Urinary bladder (tissue), 3 donors: ENCODE measurements at regions not wholly inside any gene's neighbourhood (a gene's known extent, or its start where the extent isn't known, plus 50 kb on each side); places are given as distances from the start of the nearest gene placed in this dataset.

ENCODE experiments used
- DNase-seq: peaks from one replicate; pipeline ENCODE4 v3.0.0-alpha.2; 2015; ENCODE audit errors: extremely low spot score
- H3K27ac ChIP-seq: one replicate; pipeline ENCODE4 v1.5.1; 2013; ENCODE audit warnings: low read depth, mild to moderate bottlenecking, moderate library complexity
- H3K36me3 ChIP-seq: one replicate; pipeline ENCODE4 v1.6.1; 2013; ENCODE audit warnings: mild to moderate bottlenecking, moderate library complexity; ENCODE audit not compliant: insufficient read depth
- H3K4me1 ChIP-seq: one replicate; pipeline ENCODE4 v1.6.1; 2013; ENCODE audit warnings: mild to moderate bottlenecking, moderate library complexity; ENCODE audit not compliant: insufficient read depth
- H3K4me3 ChIP-seq: one replicate; pipeline ENCODE4 v1.5.1; 2013; ENCODE audit warnings: low read depth, low read length
- WGBS: extraction: QIAGEN DNeasy Blood & Tissue Kit; methylation state at CpG from one replicate; pipeline ENCODE4 v1.1.7; 2013; 5-methylcytosine and 5-hydroxymethylcytosine counted together
- donor health status: healthy with polysubstance abuse.
- donor health status: healthy.

- Histone ChIP-seq H3K4me1 (no peaks in the 10 kb centered on the region), H3K36me3 (no peaks in the 10 kb centered on the region), H3K4me3 (no peak overlapping the region), H3K27ac (no peak overlapping the region)
- WGBS = 87% methylated on average over 15 of the region's 15 CpGs
- no peak for DNase-seq
Measured at GRCh38 chr13:107117327-107118012, 549.5 kb upstream of the ARGLU1 start.

DNA sequence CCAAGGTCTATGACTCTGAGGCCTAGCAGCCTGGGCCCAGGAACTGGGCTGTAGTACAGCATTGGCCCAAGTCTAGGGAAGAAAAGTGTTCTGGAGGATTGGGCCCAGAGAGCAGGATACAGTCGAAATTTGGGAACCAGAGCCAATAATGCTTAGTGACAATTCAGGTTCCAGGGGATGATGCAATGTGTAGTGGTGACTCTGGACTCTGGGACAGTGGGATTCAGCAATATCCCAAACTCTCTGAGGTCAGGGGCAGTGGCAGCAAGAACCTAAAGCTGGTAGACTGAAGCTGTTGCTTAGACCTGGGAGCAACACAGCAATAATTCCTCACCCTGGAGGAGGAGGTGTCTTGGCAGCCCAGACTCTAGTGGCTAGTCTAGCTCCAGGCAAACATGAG is 545.5 kb upstream of the ARGLU1 start:
- Histone ChIP-seq H3K27ac (no peak overlapping the region), H3K36me3 (no peaks in the 10 kb centered on the region), H3K4me1 (no peaks in the 10 kb centered on the region), H3K4me3 (no peak overlapping the region)
- no peak for DNase-seq
- WGBS = 94% methylated on average over 1 of the region's 1 CpG

DNA sequence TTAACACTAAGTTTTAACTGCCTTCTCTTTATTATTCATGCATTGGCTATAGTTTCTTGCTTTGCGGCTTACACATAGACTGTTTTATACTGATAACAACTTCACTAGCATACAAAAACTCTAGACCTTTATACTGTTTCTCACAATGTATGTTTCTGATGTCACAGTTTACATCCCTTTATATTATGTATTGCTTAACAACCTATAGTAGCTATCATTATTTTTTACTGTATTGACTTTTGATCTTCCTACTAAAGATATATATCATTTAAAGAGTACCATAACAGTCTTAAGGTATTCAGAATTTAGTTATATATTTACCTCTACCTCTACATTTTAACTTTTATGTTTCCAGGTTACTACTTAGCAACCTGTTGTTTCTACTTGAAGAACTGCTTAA is 543.3 kb upstream of the ARGLU1 start:
- DNase-seq = no peak
- no peak overlapping the region for H3K4me3 ChIP-seq
- WGBS = 96% methylated on average over 1 of the region's 1 CpG
- no peaks in the 10 kb centered on the region for H3K4me1 ChIP-seq
- H3K36me3 ChIP-seq = no peaks in the 10 kb centered on the region
- no peak overlapping the region for H3K27ac ChIP-seq

DNA sequence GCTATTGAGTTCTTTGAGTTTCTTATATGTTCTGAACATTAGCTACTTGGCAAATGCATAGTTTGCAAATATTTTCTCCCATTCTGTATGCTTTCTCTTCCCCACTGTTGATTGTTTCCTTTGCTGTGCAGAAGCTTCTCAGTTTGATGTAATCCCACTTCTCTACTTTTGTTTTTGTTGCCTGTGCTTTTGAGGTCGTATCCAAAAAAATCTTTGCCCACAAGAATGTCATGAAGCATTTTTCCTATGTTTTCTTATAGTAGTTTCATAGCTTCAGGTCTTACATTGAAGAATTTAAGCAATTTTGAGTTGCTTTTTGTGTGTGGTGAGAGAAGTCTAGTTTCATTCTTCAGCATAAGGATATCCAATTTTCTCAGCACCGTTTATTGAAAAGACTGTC is 536.7 kb upstream of the ARGLU1 start:
- 50% methylated on average over 2 of the region's 2 CpGs for WGBS
- Histone ChIP-seq H3K36me3 (no peaks in the 10 kb centered on the region), H3K4me3 (no peak overlapping the region), H3K4me1 (no peaks in the 10 kb centered on the region), H3K27ac (no peak overlapping the region)
- DNase-seq = no peak

DNA sequence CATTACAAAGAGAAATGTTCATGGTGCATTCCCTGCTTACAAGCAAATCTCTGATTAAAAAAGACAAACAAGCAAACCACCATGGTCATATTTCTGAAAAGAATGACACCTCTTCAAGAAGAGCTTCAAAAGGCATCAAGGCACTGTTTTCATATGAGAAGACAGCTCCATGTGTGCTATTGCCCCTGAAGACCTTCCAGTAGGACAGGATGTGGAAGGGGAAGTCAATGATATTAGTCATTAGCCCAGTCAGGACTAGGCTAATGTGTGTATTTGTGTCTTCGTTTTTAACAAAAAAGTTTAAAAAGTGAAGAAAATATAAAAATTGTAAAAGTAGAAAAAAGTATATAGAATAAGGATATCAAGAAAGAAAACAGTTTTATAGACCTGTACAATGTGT is 534.7 kb upstream of the ARGLU1 start:
- no peak overlapping the region for H3K4me3 ChIP-seq
- no peaks in the 10 kb centered on the region for H3K36me3 ChIP-seq
- H3K4me1 ChIP-seq = no peaks in the 10 kb centered on the region
- no peak for DNase-seq
- no peak overlapping the region for H3K27ac ChIP-seq
- 73% methylated on average over 1 of the region's 1 CpG for WGBS

DNA sequence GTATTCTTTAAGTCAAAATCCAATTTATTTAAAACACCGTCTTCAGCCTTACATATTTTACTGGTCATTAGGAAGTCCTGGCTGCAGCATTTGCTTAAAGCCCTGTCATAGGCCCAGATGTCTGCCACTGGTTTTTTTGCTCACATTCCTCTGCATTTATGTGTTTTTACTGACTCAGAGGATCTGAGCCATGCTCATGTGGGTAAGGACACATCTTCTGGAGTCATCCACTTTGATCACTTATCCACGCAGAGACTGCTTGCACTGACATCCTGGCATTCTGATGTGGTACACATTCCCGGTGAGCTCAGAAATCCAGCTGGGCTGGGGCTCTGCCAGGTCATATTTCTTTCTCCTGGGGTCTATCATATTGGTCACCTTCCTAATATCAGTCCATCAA is 531.7 kb upstream of the ARGLU1 start:
- H3K27ac ChIP-seq = no peak overlapping the region
- H3K4me1 ChIP-seq = no peaks in the 10 kb centered on the region
- no peak overlapping the region for H3K4me3 ChIP-seq
- H3K36me3 ChIP-seq = no peaks in the 10 kb centered on the region
- no peak for DNase-seq
- WGBS = 94% methylated on average over 3 of the region's 3 CpGs

DNA sequence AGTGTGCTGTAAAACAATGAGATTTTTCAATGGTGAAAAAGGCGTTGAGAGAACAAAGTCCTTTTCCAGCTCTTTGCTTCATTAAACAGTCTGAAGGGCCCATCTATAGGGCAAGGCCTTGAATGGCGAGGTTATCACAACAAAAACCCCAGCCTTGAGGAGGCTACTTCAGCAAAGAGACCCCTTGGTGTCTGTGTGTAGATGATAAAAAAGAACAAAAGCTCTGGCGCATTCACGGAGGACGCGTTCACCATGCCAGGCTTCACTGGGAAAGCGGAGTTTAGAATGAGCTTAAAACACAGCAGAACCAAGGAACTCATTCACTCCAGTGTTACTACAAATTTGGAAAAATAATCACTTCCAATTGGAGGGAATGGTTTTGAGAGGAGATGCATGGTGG is 530.0 kb upstream of the ARGLU1 start:
- WGBS = 92% methylated on average over 7 of the region's 7 CpGs
- no peaks in the 10 kb centered on the region for H3K36me3 ChIP-seq
- no peaks in the 10 kb centered on the region for H3K4me1 ChIP-seq
- no peak overlapping the region for H3K4me3 ChIP-seq
- no peak overlapping the region for H3K27ac ChIP-seq
- no peak for DNase-seq

DNA sequence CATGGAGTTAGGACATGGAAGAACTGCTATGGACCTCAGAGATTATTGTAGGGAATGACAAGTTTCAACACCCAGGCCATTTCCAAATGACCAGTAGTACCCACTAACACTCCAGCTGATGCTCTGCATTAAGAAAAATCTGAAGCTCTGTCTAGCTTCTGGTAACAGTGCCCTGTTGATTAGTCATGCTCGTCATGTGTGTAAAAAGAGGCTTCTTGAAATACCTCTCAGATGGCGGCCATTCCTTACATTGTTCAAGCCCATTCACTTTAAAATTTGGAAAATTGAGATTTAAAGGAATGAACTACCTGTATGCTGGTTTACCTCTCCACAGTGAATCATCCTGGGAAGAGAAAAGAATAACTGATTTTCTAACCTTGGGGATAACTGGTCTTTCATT is 527.9 kb upstream of the ARGLU1 start:
- Histone ChIP-seq H3K4me1 (no peaks in the 10 kb centered on the region), H3K27ac (no peak overlapping the region), H3K36me3 (no peaks in the 10 kb centered on the region), H3K4me3 (no peak overlapping the region)
- WGBS = 95% methylated on average over 2 of the region's 2 CpGs
- DNase-seq = no peak

DNA sequence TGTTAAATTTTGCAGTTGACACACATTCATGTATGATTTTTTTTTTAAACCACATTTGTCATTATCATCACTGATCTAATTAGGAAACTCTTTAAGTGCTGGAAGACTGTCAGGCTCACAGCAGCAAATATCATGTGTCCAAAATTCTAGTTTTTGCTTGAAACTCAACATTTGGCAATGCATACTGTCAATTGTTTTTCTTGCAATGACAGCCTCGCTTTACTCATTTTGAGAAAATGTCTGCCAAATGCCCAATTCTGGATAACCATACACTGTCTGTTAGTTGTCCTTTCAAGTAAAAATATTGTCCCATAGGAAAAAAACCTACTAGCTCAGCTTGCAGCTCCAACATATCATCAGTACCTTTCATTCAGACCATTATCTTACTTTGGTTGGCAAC is 523.9 kb upstream of the ARGLU1 start:
- no peak overlapping the region for H3K4me3 ChIP-seq
- WGBS = 78% methylated on average over 1 of the region's 1 CpG

DNA sequence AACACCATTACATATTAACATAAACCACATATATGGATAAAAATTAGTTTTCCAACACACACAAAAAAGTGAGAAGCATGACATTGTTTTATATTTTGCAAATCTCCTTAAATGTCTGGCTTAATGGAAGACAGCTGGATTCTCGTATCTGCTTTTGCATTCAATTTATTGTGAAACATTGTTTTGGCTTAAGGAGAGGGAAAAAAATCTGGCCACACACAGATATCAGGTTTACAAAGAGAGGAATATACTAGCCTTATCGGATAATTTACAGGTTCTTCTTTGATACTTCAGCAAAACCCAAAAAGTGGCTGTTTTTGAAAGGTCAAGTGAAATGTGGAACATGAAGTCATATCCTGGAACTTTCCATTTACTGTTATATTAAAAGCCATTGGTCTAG is 523.5 kb upstream of the ARGLU1 start:
- no peak overlapping the region for H3K27ac ChIP-seq
- H3K4me3 ChIP-seq = no peak overlapping the region
- no peak for DNase-seq
- H3K36me3 ChIP-seq = no peaks in the 10 kb centered on the region
- 52% methylated on average over 2 of the region's 2 CpGs for WGBS
- H3K4me1 ChIP-seq = no peaks in the 10 kb centered on the region

More for the DNA sequence above, 523.9 kb upstream of the ARGLU1 start:
- H3K27ac ChIP-seq = no peak overlapping the region
- no peaks in the 10 kb centered on the region for H3K36me3 ChIP-seq
- no peak for DNase-seq
- no peaks in the 10 kb centered on the region for H3K4me1 ChIP-seq

- H3K27ac ChIP-seq = no peak overlapping the region
- DNase-seq = no peak
- no peaks in the 10 kb centered on the region for H3K4me1 ChIP-seq
- WGBS = 70% methylated on average over 1 of the region's 1 CpG
- H3K4me3 ChIP-seq = no peak overlapping the region
- H3K36me3 ChIP-seq = no peaks in the 10 kb centered on the region
Measured at GRCh38 chr13:107088061-107088460, 520.1 kb upstream of the ARGLU1 start.

DNA sequence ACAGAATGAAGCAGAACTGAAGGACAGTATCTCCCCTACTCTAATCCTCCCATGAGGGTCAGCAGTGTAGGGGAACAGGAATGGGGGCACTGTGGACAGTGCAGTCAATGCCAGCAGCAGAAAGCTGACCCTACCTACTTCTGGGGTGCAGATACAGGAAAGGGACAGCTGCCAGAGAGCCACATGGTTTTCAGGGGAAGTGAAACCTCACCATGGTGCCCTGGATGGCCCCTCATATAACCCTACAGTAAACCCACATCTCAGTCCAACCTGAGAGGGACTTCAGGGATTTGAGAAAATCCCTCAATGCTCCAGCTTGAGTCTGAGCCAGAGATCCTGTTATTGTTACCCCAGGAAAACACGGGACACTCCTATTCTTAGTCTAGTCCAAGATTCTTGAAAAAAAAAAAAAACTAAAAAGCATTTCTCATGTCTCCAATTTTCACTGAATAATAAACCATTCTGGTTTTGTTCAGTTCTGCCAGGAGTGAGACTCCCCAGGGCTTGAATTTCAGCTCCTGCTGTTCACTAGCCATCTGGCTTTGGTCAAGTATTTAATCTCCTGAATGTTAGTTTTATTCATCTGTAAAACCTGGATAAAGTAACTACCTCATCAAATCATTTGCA is 511.6 kb upstream of the ARGLU1 start:
- Histone ChIP-seq H3K27ac (no peak overlapping the region), H3K4me1 (no peaks in the 10 kb centered on the region), H3K4me3 (no peak overlapping the region), H3K36me3 (no peaks in the 10 kb centered on the region)
- 13% methylated on average over 1 of the region's 1 CpG for WGBS
- DNase-seq = no peak

GRCh38 chr13:107078229-107078765 is 510.4 kb upstream of the ARGLU1 start:
- Histone ChIP-seq H3K4me1 (no peaks in the 10 kb centered on the region), H3K27ac (no peak overlapping the region), H3K4me3 (no peak overlapping the region), H3K36me3 (no peaks in the 10 kb centered on the region)
- 65% methylated on average over 6 of the region's 6 CpGs for WGBS
- no peak for DNase-seq

GRCh38 chr13:107076801-107077200 is 508.9 kb upstream of the ARGLU1 start:
- no peak for DNase-seq
- 83% methylated on average over 3 of the region's 3 CpGs for WGBS
- Histone ChIP-seq H3K4me3 (no peak overlapping the region), H3K27ac (no peak overlapping the region), H3K4me1 (no peaks in the 10 kb centered on the region), H3K36me3 (no peaks in the 10 kb centered on the region)
